H9 (cell line): ENCODE measurements at regions not wholly inside any gene's neighbourhood (a gene's known extent, or its start where the extent isn't known, plus 50 kb on each side); places are given as distances from the start of the nearest gene placed in this dataset.

Experiments used
- DNase-seq: peaks from one replicate; pipeline ENCODE4 v3.0.0-alpha.2; 2017
- H2AFZ ChIP-seq: one replicate; pipeline ENCODE4 v1.6.1; 2013; ENCODE audit warnings: mild to moderate bottlenecking, low read length, control low read depth, moderate library complexity
- H2AK5ac ChIP-seq: 2 replicates; pipeline ENCODE4 v1.6.1; 2013; ENCODE audit warnings: low read length, control low read depth, mixed read lengths; ENCODE audit not compliant: insufficient read length
- H2BK120ac ChIP-seq: one replicate; pipeline ENCODE4 v1.6.1; 2013; ENCODE audit warnings: low read depth, mild to moderate bottlenecking, low read length, control low read depth, inconsistent platforms; ENCODE audit not compliant: poor library complexity, severe bottlenecking
- H2BK12ac ChIP-seq: 2 replicates; pipeline ENCODE4 v1.6.1; 2013; ENCODE audit warnings: low read length, control low read depth, mixed read lengths, low read depth; ENCODE audit not compliant: insufficient read length
- H2BK15ac ChIP-seq: 2 replicates; pipeline ENCODE4 v1.6.1; 2013; ENCODE audit warnings: low read depth, low read length, control low read depth
- H2BK20ac ChIP-seq: one replicate; pipeline ENCODE4 v1.6.1; 2013; ENCODE audit warnings: low read depth, mild to moderate bottlenecking, low read length, control low read depth, inconsistent platforms; ENCODE audit not compliant: poor library complexity, severe bottlenecking
- H2BK5ac ChIP-seq: 2 replicates; pipeline ENCODE4 v1.6.1; 2013; ENCODE audit warnings: low read length, control low read depth, mixed read lengths; ENCODE audit not compliant: insufficient read length
- H3K14ac ChIP-seq: 2 replicates; pipeline ENCODE4 v1.6.1; 2013; ENCODE audit warnings: low read length, control low read depth; ENCODE audit not compliant: insufficient read depth
- H3K18ac ChIP-seq: 2 replicates; pipeline ENCODE4 v1.6.1; 2013; ENCODE audit warnings: low read depth, mild to moderate bottlenecking, mixed read lengths, low read length, control low read depth; ENCODE audit not compliant: insufficient read length
- H3K23ac ChIP-seq: 2 replicates; pipeline ENCODE4 v1.6.1; 2013; ENCODE audit warnings: low read length, control low read depth, mixed read lengths, low read depth; ENCODE audit not compliant: insufficient read length
- H3K23me2 ChIP-seq: 2 replicates; pipeline ENCODE4 v1.6.1; 2013; ENCODE audit warnings: low read depth, mild to moderate bottlenecking, mixed read lengths, low read length, control low read depth; ENCODE audit not compliant: insufficient read length, poor library complexity, severe bottlenecking
- H3K27ac ChIP-seq: 2 replicates; pipeline ENCODE4 v1.5.1; 2013; ENCODE audit warnings: low read length, control low read depth, mixed read lengths, low read depth; ENCODE audit not compliant: insufficient read length
- H3K27me3 ChIP-seq: 2 replicates; pipeline ENCODE4 v1.6.1; 2013; ENCODE audit warnings: low read length, control low read depth, inconsistent platforms; ENCODE audit not compliant: insufficient read depth
- H3K4ac ChIP-seq: 2 replicates; pipeline ENCODE4 v1.6.1; 2013; ENCODE audit warnings: low read depth, mild to moderate bottlenecking, control low read depth, inconsistent platforms, low read length, moderate library complexity
- H3K4me1 ChIP-seq: 2 replicates; pipeline ENCODE4 v1.6.1; 2013; ENCODE audit warnings: low read length, control low read depth, inconsistent platforms; ENCODE audit not compliant: insufficient read depth
- H3K4me2 ChIP-seq: 2 replicates; pipeline ENCODE4 v1.6.1; 2013; ENCODE audit warnings: low read length, control low read depth, mixed read lengths; ENCODE audit not compliant: insufficient read length, insufficient read depth
- H3K56ac ChIP-seq: 2 replicates; pipeline ENCODE4 v1.6.1; 2013; ENCODE audit warnings: low read depth, mild to moderate bottlenecking, mixed read lengths, low read length, control low read depth; ENCODE audit not compliant: insufficient read length
- H3K79me1 ChIP-seq: 2 replicates; pipeline ENCODE4 v1.6.1; 2013; ENCODE audit warnings: low read depth, mild to moderate bottlenecking, moderate library complexity, low read length, control low read depth, inconsistent platforms; ENCODE audit not compliant: insufficient read depth, poor library complexity, severe bottlenecking
- H3K79me2 ChIP-seq: 2 replicates; pipeline ENCODE4 v1.6.1; 2013; ENCODE audit warnings: low read length, control low read depth, inconsistent platforms; ENCODE audit not compliant: insufficient read depth
- H3K9ac ChIP-seq: 2 replicates; pipeline ENCODE4 v1.6.1; 2013; ENCODE audit warnings: low read length, control low read depth, mixed read lengths; ENCODE audit not compliant: insufficient read length; ENCODE audit errors: extremely low read depth
- H3K9me3 ChIP-seq: one replicate; pipeline ENCODE4 v1.6.1; 2013; ENCODE audit warnings: low read depth, low read length, inconsistent platforms; ENCODE audit not compliant: control insufficient read depth
- H3T11ph ChIP-seq: one replicate; pipeline ENCODE4 v1.6.1; 2013; ENCODE audit warnings: mild to moderate bottlenecking, low read length, control low read depth, inconsistent platforms
- H4K20me1 ChIP-seq: one replicate; pipeline ENCODE4 v1.6.1; 2013; ENCODE audit not compliant: control insufficient read depth, insufficient read length, insufficient read depth
- H4K5ac ChIP-seq: 2 replicates; pipeline ENCODE4 v1.6.1; 2013; ENCODE audit warnings: low read depth, mild to moderate bottlenecking, mixed read lengths, low read length, control low read depth; ENCODE audit not compliant: insufficient read length
- H4K8ac ChIP-seq: replicated peaks from 2 replicates; pipeline ENCODE4 v1.6.1; 2013; ENCODE audit warnings: low read length, control low read depth, mixed read lengths, low read depth; ENCODE audit not compliant: insufficient read length
- H4K91ac ChIP-seq: 2 replicates; pipeline ENCODE4 v1.6.1; 2013; ENCODE audit warnings: low read depth, mild to moderate bottlenecking, moderate library complexity, mixed read lengths, low read length, control low read depth; ENCODE audit not compliant: insufficient read length
- H3K27ac Mint-ChIP-seq, 3 experiments: 2 replicates in 2 of 3; 3 replicates in 1 of 3; pipeline ENCODE4 v1.8.0; 2020 to 2021; ENCODE audit warnings: mixed read lengths in 3 of 3, mild to moderate bottlenecking in 1 of 3, moderate library complexity in 1 of 3
- H3K27me3 Mint-ChIP-seq: 2 replicates; pipeline ENCODE4 v1.8.0; 2021; ENCODE audit warnings: low read depth, mild to moderate bottlenecking, moderate library complexity, mixed read lengths
- H3K36me3 Mint-ChIP-seq, 3 experiments: 2 replicates in 2 of 3; 3 replicates in 1 of 3; pipeline ENCODE4 v1.8.0; 2020 to 2021; ENCODE audit warnings: low read depth in 3 of 3, mixed read lengths in 3 of 3; ENCODE audit not compliant: insufficient read depth in 1 of 3
- H3K4me1 Mint-ChIP-seq, 2 experiments: 2 replicates each; pipeline ENCODE4 v1.8.0; 2020; ENCODE audit warnings: mixed read lengths in 2 of 2
- H3K4me3 Mint-ChIP-seq, 2 experiments: 2 replicates in 1 of 2; 3 replicates in 1 of 2; pipeline ENCODE4 v1.8.0; 2020 to 2021; ENCODE audit warnings: mild to moderate bottlenecking in 2 of 2, mixed read lengths in 2 of 2, moderate library complexity in 1 of 2
- H3K9me3 Mint-ChIP-seq, 2 experiments: 2 replicates in 1 of 2; 3 replicates in 1 of 2; pipeline ENCODE4 v1.8.0; 2020; ENCODE audit warnings: mild to moderate bottlenecking in 2 of 2, mixed read lengths in 2 of 2, moderate library complexity in 1 of 2
- WGBS: extraction: QIAGEN DNeasy Blood & Tissue Kit; methylation state at CpG from one replicate; pipeline ENCODE4 v1.1.7; 2013; ENCODE audit warnings: missing lambda C conversion rate, low lambda C conversion rate, mixed read lengths; ENCODE audit not compliant: insufficient read length; ENCODE audit errors: extremely low coverage; 5-methylcytosine and 5-hydroxymethylcytosine counted together
- TF ChIP-seq, protein P1 (sequence below): fragments of 200-600 bp; sonication (generic); conservative IDR thresholded peaks from 3 replicates; pipeline ENCODE4 v1.8.0; 2021; ENCODE audit warnings: antibody characterized with exemption, mild to moderate bottlenecking

DNA sequence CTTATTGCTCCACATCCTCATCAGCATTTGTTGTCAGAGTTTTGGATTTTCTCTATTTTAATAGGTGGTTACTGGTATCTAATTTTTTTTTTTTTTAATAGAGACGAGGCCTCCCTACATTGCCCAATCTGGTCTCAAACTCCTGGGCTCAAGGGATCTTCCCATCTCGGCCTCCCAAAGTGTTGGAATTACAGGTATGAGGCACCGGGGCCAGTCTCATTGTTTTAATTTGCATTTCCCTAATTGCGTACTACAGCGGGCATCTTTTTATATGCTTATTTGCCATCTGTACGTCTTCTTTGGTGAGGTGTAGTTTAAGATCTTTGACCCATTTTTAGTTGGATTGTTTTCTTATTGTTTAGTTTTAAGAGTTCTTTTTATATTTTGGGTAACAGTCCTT is 210.4 kb upstream of the SULF2 start:
- Histone ChIP-seq H3K23me2 (no peaks in the 10 kb centered on the region), H3K27me3 (no peaks in the 10 kb centered on the region), H2BK5ac (no peak overlapping the region), H2BK20ac (no peak overlapping the region), H3K79me2 (no peaks in the 10 kb centered on the region), H2AFZ (no peak overlapping the region), H3K27ac (no peak overlapping the region), H4K91ac (no peak overlapping the region), H4K5ac (no peak overlapping the region), H4K20me1 (no peaks in the 10 kb centered on the region), H3K56ac (no peak overlapping the region), H4K8ac (no peak overlapping the region), H3K4me1 (no peaks in the 10 kb centered on the region; the same call in 1 of the 2 replicates), H3K4me2 (no peak overlapping the region), H2BK15ac (no peak overlapping the region), H3K79me1 (no peaks in the 10 kb centered on the region), H3K4ac (no peak overlapping the region), H3K23ac (no peak overlapping the region), H2BK12ac (no peak overlapping the region), H3K14ac (no peak overlapping the region), H3K9ac (no peak overlapping the region), H3T11ph (no peak overlapping the region), H3K18ac (no peak overlapping the region), H2BK120ac (no peak overlapping the region), H3K9me3 (peaks cover 14% of the 10 kb centered on the region), H2AK5ac (no peak overlapping the region)
- TF ChIP-seq, protein P1, sequence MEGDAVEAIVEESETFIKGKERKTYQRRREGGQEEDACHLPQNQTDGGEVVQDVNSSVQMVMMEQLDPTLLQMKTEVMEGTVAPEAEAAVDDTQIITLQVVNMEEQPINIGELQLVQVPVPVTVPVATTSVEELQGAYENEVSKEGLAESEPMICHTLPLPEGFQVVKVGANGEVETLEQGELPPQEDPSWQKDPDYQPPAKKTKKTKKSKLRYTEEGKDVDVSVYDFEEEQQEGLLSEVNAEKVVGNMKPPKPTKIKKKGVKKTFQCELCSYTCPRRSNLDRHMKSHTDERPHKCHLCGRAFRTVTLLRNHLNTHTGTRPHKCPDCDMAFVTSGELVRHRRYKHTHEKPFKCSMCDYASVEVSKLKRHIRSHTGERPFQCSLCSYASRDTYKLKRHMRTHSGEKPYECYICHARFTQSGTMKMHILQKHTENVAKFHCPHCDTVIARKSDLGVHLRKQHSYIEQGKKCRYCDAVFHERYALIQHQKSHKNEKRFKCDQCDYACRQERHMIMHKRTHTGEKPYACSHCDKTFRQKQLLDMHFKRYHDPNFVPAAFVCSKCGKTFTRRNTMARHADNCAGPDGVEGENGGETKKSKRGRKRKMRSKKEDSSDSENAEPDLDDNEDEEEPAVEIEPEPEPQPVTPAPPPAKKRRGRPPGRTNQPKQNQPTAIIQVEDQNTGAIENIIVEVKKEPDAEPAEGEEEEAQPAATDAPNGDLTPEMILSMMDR = no peak
- no CpG with 5 or more reads among the region's 6 CpGs for WGBS
- H3K27me3 Mint-ChIP-seq = no peaks in the 10 kb centered on the region; the same call in 1 of the 2 replicates
- H3K9me3 Mint-ChIP-seq = peaks cover 22 to 27% of the 10 kb centered on the region in 2 experiments
- H3K4me1 Mint-ChIP-seq = peaks cover 32 to 45% of the 10 kb centered on the region in 2 experiments
- H3K4me3 Mint-ChIP-seq = peak overlapping the region in 1 of 2 experiments; percentile 16; a peak in 1 of 5 replicates
- H3K27ac Mint-ChIP-seq = peak overlapping the region in 1 of 3 experiments; percentile 5; a peak in 1 of 7 replicates
- DNase-seq = no peak
- peaks cover 11 to 32% (median 17%) of the 10 kb centered on the region in 3 experiments for H3K36me3 Mint-ChIP-seq
